KOPT-K1 (cell line): ENCODE measurements at regions not wholly inside any gene's neighbourhood (a gene's known extent, or its start where the extent isn't known, plus 50 kb on each side); places are given as distances from the start of the nearest gene placed in this dataset.

Experiments
- H3K27ac ChIP-seq: fragments of 200-600 bp; sonication (generic); 2 replicates; pipeline ENCODE4 v1.5.1; 2016; ENCODE audit warnings: antibody characterized with exemption, mild to moderate bottlenecking, low read depth, low read length; ENCODE audit not compliant: poor library complexity, severe bottlenecking
- H3K36me3 ChIP-seq: fragments of 200-600 bp; sonication (generic); 2 replicates; pipeline ENCODE4 v1.5.1; 2017; ENCODE audit warnings: antibody characterized with exemption, mild to moderate bottlenecking, low read length, moderate library complexity; ENCODE audit not compliant: insufficient read depth
- H3K9me3 ChIP-seq: fragments of 200-600 bp; sonication (generic); 2 replicates; pipeline ENCODE4 v1.5.1; 2017; ENCODE audit warnings: antibody characterized with exemption, low read length, mild to moderate bottlenecking; ENCODE audit not compliant: insufficient read depth, poor library complexity, severe bottlenecking

DNA sequence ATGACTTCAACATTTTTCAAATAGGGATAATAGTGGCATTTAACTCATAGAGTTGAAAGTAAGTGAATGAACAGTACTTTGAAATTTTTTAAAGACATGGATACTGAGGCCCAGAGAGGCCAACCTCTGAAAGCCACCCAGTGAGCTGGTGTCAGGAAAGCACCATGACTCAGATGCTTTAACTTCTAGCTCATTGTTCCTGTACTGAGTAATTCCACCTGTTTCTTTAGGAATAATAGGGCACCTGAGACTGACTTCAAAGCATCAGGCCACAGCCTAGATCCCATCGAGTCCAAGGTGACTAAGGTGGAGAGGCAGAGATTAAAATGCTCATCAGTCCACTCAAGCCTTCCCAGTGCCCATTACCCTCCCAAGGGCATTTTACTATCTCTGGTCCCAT lies 491.8 kb upstream of the TENM4 start:
- Histone ChIP-seq H3K27ac (no peak overlapping the region), H3K9me3 (no peaks in the 10 kb centered on the region), H3K36me3 (no peaks in the 10 kb centered on the region)

DNA sequence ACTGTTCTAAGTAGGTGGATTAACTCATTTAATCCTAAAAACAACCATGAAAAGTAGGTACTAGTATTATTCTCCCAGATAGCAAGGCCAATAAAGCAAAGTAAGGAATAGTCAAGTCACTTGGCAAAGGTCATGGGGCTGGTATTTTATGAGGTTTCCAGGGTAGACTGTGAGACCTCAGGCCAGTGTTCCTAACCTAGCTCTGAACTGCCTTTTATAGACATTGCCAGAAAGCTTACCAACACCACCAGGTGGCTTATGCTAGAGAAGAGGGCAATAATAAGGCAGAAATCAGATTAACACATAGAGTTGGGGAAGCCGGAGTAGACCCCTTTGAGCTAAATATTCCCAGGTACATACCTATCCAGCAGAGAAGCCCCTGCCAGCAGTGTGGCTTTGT lies 490.9 kb upstream of the TENM4 start:
- Histone ChIP-seq H3K27ac (no peak overlapping the region), H3K36me3 (no peaks in the 10 kb centered on the region), H3K9me3 (no peaks in the 10 kb centered on the region)

DNA sequence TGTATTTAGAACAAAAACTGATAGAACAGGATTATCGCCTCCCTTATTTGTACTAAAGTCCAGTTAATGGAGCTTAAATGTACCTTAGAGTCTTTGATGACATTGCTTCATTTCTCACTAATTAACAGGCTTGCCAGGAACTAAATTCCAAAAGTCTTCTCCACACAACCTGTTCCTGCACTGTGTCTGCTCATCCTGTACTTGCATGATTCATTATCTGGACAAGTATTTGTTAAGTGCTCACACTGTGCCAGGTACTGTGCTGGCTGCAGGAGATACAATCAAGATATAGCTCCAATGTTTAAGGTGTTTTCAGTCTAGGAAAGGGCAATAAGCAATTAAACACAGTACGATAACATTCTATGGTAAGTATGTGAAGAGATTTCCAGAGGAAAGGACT lies 485.9 kb upstream of the TENM4 start:
- no peak overlapping the region for H3K27ac ChIP-seq
- no peaks in the 10 kb centered on the region for H3K9me3 ChIP-seq

DNA sequence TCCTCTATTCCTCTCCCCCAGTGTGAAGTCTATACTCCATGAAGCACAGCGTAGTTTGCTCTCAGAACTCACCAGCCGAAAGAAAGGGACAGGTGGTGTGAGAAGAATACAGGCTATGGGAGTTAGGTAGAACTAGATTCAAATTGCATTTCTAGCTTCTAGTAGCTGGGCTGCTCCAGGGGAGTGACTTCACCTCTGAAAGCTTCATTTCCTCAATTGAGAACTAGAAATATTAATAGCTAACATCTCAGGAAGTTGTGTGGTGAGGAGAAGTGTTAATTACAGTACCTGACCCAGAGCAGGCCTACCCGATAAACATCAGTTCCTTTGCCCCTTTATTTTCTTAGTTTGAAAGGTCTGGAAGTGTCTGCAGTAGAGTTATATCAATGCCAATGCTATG lies 484.7 kb upstream of the TENM4 start:
- H3K9me3 ChIP-seq = no peaks in the 10 kb centered on the region
- no peaks in the 10 kb centered on the region for H3K36me3 ChIP-seq
- H3K27ac ChIP-seq = no peak overlapping the region

More for the DNA sequence above, 485.9 kb upstream of the TENM4 start:
- no peaks in the 10 kb centered on the region for H3K36me3 ChIP-seq

DNA sequence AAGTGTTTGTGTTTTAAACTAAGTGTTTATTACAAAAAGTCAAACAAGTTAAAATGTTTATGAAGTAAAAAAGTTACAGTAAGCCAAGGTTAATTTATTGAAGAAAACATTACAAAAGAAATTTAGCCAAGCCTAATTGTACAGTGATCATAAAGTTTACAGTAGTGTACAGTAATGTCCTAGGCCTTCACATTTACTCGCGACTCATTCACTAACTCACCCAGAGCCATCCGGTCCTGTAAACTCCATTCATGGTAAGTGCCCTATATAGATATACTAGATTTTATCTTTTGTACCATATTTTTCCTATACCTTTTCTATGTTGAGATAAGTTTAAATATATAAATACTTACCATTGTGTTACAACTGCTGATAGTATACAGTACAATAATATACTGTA lies 481.8 kb upstream of the TENM4 start:
- H3K27ac ChIP-seq = no peak overlapping the region
- H3K36me3 ChIP-seq = no peaks in the 10 kb centered on the region
- H3K9me3 ChIP-seq = no peaks in the 10 kb centered on the region

DNA sequence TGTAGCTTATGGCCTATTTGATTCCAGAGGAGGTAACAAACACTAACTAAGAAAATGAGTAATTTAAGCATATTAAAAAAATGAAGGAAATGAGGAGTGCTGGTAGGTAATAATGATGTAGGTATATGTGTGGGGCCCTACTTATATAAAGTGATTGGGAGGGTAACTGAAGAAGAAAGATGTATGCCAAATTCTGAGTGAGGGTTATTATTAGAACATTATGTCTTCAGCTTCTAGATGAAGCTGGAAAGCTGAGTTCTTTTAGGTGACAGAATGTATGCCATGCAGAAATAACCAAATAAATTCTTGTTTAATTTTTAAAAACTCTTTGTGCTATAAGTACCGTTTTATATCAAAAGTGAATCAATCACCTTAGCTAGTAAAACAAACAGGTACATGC lies 479.6 kb upstream of the TENM4 start:
- Histone ChIP-seq H3K9me3 (no peaks in the 10 kb centered on the region), H3K27ac (no peak overlapping the region), H3K36me3 (no peaks in the 10 kb centered on the region)

DNA sequence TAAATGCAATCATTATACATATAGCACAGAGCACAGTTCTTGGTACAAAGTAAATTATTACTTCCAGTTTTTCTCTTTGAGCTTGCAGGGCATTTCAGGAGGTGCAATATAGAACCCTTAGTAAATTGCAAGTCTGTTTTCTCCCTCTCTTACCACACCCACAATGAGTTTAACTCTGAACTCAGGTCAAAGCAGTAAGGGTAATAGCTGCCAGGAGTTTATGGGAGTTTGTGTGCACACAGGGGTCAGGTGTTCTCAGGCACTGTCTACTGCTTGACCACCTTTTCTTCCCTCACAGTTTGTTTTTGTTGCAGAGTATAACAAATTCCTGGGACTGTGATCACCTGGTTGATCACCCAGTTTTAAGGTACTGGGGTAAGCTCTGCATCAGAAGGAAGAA lies 478.5 kb upstream of the TENM4 start:
- no peak overlapping the region for H3K27ac ChIP-seq
- H3K9me3 ChIP-seq = no peaks in the 10 kb centered on the region
- no peaks in the 10 kb centered on the region for H3K36me3 ChIP-seq

DNA sequence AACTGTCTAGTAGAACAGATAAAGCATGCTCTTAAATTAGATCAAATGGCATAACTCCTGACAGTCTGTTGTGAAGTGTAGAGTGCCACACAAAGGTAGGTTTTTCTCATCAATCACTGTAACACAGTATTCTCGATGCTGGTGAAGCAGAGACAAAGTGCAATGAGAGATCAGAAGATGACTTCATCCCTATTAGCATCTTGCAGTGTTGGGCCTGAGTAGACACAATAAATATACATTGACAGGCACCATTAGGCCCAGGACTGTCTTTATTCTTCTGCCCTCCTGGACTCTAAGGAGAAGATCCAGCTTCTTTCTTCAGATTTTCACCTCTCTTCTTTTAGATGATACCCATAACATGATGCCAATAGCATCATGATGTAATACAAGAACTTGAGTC lies 478.0 kb upstream of the TENM4 start:
- Histone ChIP-seq H3K9me3 (no peaks in the 10 kb centered on the region), H3K36me3 (no peaks in the 10 kb centered on the region), H3K27ac (no peak overlapping the region)

DNA sequence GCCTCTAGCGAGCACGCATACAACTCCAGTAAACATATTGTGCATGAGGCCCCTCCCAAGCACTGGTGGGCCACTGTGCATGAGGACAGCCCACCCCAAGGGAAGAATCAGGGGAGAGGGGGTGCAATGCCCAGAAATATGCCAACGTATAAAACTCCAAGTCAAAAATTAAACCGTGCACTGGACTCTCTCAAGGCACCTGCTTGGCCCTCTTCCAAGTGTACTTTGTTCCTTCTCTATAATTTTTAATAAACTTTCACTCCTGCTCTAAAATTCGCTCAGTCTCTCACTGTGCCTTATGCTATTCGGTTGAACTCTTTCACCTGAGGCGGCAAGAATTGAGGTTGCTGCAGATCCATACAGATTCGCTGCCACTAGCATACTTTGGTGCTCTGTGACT lies 465.3 kb upstream of the TENM4 start:
- H3K36me3 ChIP-seq = no peaks in the 10 kb centered on the region
- H3K27ac ChIP-seq = no peak overlapping the region
- no peaks in the 10 kb centered on the region for H3K9me3 ChIP-seq

DNA sequence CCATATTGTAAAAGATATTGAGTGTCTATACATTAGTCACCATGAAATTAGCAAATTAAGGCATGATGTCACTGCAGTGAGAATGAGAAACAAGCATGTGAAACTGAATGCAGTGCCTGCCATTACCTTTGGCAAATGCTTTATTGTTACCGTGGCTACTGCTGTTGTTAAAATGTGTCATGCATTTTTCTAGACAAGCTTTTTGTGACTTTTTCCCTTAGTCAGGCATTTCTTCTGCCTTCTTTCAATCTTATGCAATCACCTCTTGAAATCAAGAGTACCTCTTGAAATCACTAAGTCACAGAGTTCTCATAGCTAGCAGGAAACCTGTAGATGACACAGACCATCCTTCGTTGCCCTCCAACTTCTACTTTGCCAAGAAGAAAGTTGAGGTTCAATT lies 461.7 kb upstream of the TENM4 start:
- Histone ChIP-seq H3K27ac (no peak overlapping the region), H3K36me3 (no peaks in the 10 kb centered on the region), H3K9me3 (no peaks in the 10 kb centered on the region)

DNA sequence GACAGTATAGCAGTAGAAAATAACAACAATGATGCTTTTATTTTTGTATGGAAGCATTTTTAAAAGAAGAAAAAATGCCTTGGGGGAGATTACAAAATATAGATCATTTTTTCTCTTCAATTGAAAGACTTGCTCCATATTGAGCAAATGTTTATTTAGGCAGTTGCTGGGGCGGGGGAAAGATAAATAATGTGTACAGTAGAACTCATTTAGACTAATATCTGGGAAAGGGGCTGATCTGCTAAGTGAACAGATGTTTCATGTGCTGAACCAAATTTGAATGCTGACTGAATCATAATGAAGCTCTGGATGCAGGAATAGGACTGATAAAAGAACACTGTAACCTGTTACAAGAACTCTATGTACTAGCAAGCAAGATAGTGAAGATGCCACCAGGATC lies 457.1 kb upstream of the TENM4 start:
- H3K36me3 ChIP-seq = no peaks in the 10 kb centered on the region
- H3K27ac ChIP-seq = no peak overlapping the region
- H3K9me3 ChIP-seq = no peaks in the 10 kb centered on the region

DNA sequence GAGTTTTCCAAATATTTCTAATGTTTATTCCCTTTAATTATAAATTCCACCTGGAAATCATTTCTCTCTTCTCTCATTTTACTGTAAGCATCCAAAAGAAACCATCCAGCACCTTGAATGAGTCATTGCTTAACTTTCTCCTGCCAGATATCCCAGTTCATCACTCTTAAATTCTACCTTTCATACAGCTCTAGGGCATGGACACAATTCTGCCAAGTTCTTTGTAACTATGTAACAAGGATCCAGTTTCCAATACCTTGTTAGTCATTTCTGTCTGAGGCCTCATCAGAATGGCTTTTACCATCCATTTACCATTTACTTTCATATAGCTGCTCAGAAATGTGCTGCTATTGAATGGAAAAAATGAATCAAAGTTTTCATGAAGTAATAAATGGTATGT lies 455.4 kb upstream of the TENM4 start:
- Histone ChIP-seq H3K27ac (no peak overlapping the region), H3K9me3 (no peaks in the 10 kb centered on the region), H3K36me3 (no peaks in the 10 kb centered on the region)

DNA sequence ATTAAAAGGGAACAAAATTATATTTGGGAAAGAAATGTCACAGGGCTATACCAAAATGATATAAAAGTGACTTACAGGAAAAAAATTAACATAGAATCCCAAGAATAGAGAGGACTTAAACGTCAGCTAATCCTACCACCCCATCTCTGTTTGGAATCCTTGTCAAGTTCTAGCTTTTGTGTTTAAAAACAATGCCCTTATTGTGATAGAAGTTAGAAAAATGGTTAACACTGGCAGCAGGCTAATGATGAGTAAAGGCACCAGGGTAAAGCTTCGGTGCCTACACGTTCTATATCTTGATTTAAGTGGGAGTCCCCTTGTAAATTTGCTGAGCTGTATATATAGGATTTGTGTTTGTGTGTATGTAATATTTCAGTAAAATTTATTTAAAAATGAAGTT lies 453.3 kb upstream of the TENM4 start:
- H3K9me3 ChIP-seq = no peaks in the 10 kb centered on the region
- H3K36me3 ChIP-seq = no peaks in the 10 kb centered on the region
- no peak overlapping the region for H3K27ac ChIP-seq

DNA sequence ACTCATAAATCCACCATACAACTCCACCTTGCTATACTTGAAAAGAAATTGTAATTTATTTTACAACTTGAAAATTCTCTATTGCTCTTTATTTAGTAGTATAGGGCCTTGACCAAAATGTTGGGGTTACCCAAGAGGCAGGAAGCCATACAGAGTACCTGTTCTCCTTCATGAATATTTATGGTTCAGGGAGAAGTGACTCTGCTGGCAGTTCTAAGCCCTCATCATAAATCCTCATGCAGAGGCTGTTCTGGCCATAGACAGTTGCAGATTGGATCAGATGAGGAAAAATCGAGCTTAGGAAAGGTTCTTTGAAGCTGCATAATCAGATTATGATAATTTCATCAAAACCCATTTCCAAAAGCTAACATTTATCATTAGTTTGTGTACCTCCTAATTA lies 449.4 kb upstream of the TENM4 start:
- no peak overlapping the region for H3K27ac ChIP-seq
- no peaks in the 10 kb centered on the region for H3K36me3 ChIP-seq
- no peaks in the 10 kb centered on the region for H3K9me3 ChIP-seq

DNA sequence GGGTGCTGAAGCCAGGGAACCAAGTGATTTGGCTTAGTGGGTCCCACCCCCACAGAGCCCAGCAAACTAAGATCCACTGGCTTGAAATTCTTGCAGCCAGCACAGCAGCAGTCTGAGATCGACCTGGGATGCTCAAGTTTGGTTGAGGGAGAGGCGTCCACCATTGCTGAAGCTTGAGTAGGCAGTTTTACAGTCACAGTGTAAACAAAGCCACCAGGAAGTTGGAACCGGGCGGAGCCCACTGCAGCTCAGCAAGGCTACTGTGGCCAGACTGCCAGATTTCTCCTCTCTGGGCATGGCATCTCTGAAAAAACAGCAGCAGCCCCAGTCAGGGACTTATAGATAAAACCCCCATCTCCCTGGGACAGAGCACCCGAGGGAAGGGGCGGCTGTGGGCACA lies 424.1 kb upstream of the TENM4 start:
- Histone ChIP-seq H3K36me3 (no peaks in the 10 kb centered on the region), H3K27ac (no peak overlapping the region), H3K9me3 (no peaks in the 10 kb centered on the region)

DNA sequence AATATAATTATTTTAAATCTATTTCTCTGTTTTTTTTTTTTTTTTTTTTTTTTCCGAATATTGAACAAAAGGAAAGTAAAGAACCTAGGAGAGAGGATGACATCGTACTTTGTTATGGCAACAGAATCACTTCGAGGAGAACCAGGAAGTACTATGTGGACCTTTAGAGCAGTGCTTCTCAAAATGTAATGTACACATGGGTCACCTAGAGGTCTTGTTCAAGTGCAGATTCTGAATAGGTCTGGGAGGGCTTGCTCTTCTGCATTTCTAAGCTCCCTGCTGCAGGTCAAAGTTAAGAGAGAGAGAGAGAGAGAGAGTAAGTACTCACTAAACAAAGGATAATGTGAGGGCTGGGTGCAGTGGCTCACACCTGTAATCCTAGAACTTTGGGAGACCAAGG lies 419.5 kb upstream of the TENM4 start:
- H3K9me3 ChIP-seq = no peaks in the 10 kb centered on the region
- H3K27ac ChIP-seq = no peak overlapping the region
- H3K36me3 ChIP-seq = no peaks in the 10 kb centered on the region
